Cardiac muscle cell (in vitro differentiated cells and primary cell): ENCODE measurements at regions not wholly inside any gene's neighbourhood (a gene's known extent, or its start where the extent isn't known, plus 50 kb on each side); places are given as distances from the start of the nearest gene placed in this dataset.
"Not testable (repeated sequence)": the region's sequence is repeated elsewhere in the genome, so short reads cannot be mapped to it uniquely, and the experiment has no call there.

Experiments used
- DNase-seq, 2 donors: peaks; one replicate each; pipeline versions ENCODE4 v3.0.0 to v3.0.0-alpha.2; 2010 to 2017; ENCODE audit warnings: low read depth in 1 of 2, low spot score in 1 of 2
- H3K27ac ChIP-seq: fragments of 200-600 bp; sonication (generic); 2 replicates; pipeline ENCODE4 v1.5.1; 2016
- H3K27me3 ChIP-seq: fragments of 200-600 bp; sonication (generic); 2 replicates; pipeline ENCODE4 v1.6.0; 2016; ENCODE audit warnings: control low read depth
- H3K36me3 ChIP-seq: fragments of 200-600 bp; sonication (generic); 2 replicates; pipeline ENCODE4 v1.5.1; 2016; ENCODE audit warnings: control low read depth
- H3K4me1 ChIP-seq: fragments of 200-600 bp; sonication (generic); 2 replicates; pipeline ENCODE4 v1.8.1; 2017; ENCODE audit warnings: low read depth, mild to moderate bottlenecking, mixed run types
- H3K4me3 ChIP-seq: fragments of 200-600 bp; sonication (generic); 2 replicates; pipeline ENCODE4 v1.5.1; 2016; ENCODE audit warnings: mild to moderate bottlenecking
- H3K9me3 ChIP-seq: fragments of 200-600 bp; sonication (generic); 2 replicates; pipeline ENCODE4 v1.5.1; 2017; ENCODE audit warnings: low read depth, mild to moderate bottlenecking, control low read depth
- CTCF ChIP-seq: IDR thresholded peaks from 2 replicates; pipeline ENCODE4 v1.5.1; 2012; ENCODE audit warnings: low read depth, mild to moderate bottlenecking, low read length

DNA sequence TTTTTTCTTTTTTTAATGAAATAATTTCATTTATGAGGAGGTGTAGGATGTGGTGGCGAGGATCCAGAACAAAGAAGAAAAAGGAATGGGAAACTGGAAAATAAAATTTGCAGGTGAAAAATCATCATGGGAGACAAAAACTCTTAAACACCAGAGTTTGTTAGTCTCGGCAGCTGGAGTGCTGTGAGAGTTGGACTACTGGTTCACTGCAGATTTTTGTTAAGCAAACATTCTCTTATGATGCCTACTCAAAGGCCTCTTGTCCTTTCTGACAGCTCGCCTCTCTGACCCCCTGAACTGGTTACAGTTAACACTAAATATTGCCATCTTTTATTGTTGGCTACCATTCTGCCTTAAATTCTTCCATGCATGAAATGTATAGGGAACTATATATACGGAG lies 152.4 kb upstream of the DPH6 start:
- H3K9me3 ChIP-seq: no peaks in the 10 kb centered on the region
- H3K4me1 ChIP-seq: peaks cover 67% of the 10 kb centered on the region
- H3K27me3 ChIP-seq: no peaks in the 10 kb centered on the region
- peak overlapping the region; percentile 24 for H3K27ac ChIP-seq
- H3K4me3 ChIP-seq: no peak overlapping the region
- no peak for TF ChIP-seq CTCF
- no peaks in the 10 kb centered on the region for H3K36me3 ChIP-seq
- no peak for DNase-seq

DNA sequence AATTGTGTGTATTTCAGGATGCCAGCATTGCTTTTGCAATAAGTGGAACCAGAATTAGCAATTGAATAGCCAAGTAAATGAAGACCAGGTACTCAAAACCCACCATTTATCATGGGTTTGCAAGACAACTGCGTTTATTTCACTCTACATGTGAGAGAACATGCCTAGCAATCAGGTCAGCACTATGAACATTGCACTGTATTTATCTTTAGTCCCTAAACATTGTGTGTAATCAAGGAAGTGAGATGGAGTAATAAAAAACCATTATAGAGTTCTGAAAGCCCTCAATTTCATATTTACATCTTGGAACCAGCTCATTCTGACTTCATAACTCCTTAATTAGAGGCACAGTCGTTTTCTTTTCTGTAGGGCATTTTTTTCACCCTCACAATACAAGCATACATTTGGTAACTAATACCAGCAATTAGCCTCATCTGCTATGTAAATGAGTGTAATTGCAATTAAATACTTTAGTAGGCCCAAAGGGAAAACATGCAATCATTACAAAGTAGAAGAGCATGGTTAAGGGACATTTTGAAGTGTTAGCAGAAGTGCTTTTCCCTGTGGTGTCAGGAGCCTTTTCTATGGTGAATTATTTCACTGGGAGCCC lies 153.1 kb upstream of the DPH6 start:
- Histone ChIP-seq H3K27ac (no peak overlapping the region), H3K36me3 (no peaks in the 10 kb centered on the region), H3K4me1 (peaks cover 67% of the 10 kb centered on the region), H3K4me3 (no peak overlapping the region), H3K9me3 (no peaks in the 10 kb centered on the region), H3K27me3 (no peaks in the 10 kb centered on the region)
- no peak for TF ChIP-seq CTCF
- DNase-seq: no peak

DNA sequence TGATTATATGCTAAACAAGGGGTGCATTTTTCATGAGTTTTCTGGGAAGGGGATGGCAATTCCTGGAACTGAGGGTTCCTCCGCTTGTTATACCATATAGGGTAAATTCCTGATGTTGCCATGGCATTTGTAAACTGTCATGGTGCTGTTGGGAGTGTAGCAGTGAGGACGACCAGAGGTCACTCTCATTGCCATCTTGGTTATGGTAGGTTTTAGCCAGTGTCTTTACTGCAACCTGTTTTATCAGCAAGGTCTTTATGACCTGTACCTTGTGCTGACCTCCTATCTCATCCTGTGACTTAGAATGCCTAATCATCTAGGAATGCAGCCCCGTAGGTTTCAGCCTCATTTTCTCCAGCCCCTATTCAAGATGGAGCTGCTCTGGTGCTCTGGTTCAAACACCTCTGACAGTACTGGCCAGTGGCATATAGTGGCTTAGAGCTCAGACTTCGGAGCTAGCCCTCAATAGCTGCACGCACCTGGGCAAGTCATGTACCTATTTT lies 154.2 kb upstream of the DPH6 start:
- not testable (repeated sequence) for H3K27ac ChIP-seq, H3K4me3 ChIP-seq, H3K36me3 ChIP-seq, DNase-seq, H3K9me3 ChIP-seq, H3K27me3 ChIP-seq
- peaks cover 70% of the 10 kb centered on the region for H3K4me1 ChIP-seq

GRCh38 chr15:35701402-35702046 lies 155.6 kb upstream of the DPH6 start:
- DNase-seq: no peak
- Histone ChIP-seq H3K27me3 (no peaks in the 10 kb centered on the region), H3K27ac (peak overlapping the region; percentile 49), H3K9me3 (no peaks in the 10 kb centered on the region), H3K4me1 (peaks cover 81% of the 10 kb centered on the region), H3K4me3 (no peak overlapping the region), H3K36me3 (no peaks in the 10 kb centered on the region)
- no peak for TF ChIP-seq CTCF

DNA sequence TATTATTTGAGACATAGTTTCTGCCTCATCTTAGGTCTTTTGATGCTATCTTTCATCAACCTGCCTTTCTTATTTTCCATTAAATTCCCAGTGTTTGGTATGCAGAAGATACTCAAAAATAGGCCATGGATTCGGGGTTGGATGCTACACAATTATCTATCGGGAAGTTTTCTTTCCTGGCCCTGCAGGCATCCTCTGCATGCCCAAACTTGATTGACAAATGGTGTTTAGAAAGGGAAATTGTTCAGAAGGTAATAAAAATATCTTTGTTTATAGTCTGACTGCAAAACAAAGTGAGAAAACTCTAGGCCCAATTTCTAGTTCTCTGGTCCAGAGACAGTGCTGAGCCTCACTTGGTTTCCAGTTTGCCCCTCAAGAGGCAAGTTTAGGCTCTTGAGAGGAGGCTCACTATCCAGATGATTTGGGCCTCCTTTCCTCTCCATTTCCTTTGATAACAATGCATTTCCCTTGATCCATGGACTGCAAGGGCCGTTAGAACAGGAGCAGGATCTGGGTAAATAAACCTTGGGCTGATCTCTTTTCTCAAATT lies 157.1 kb upstream of the DPH6 start:
- no peak for DNase-seq
- Histone ChIP-seq H3K9me3 (no peaks in the 10 kb centered on the region), H3K27me3 (no peaks in the 10 kb centered on the region), H3K4me3 (no peak overlapping the region), H3K27ac (no peak overlapping the region), H3K4me1 (peaks cover 74% of the 10 kb centered on the region), H3K36me3 (no peaks in the 10 kb centered on the region)
- TF ChIP-seq CTCF: no peak
